SK-N-MC (cell line): ENCODE measurements at regions not wholly inside any gene's neighbourhood (a gene's known extent, or its start where the extent isn't known, plus 50 kb on each side); places are given as distances from the start of the nearest gene placed in this dataset.

Experiments
- DNase-seq: peaks from one replicate; pipeline ENCODE4 v3.0.0-alpha.2; 2011; ENCODE audit warnings: low read depth, low spot score
- H3K27ac ChIP-seq: fragments of 200-600 bp; sonication (generic); 2 replicates; pipeline ENCODE4 v1.5.1; 2016; ENCODE audit warnings: mixed run types
- H3K36me3 ChIP-seq: fragments of 200-600 bp; sonication (generic); 2 replicates; pipeline ENCODE4 v1.6.1; 2017; ENCODE audit warnings: antibody characterized with exemption, low read length, mixed read lengths; ENCODE audit not compliant: insufficient read depth
- H3K4me3 ChIP-seq: fragments of 200-600 bp; sonication (generic); 2 replicates; pipeline ENCODE4 v1.5.1; 2016
- H3K9ac ChIP-seq: fragments of 200-600 bp; sonication (generic); 2 replicates; pipeline ENCODE4 v1.8.0; 2017; ENCODE audit warnings: mixed run types, mixed read lengths; ENCODE audit not compliant: insufficient read length
- H3K9me3 ChIP-seq: fragments of 200-600 bp; sonication (generic); 2 replicates; pipeline ENCODE4 v1.6.1; 2017; ENCODE audit warnings: low read depth, mild to moderate bottlenecking, antibody characterized with exemption, low read length, moderate library complexity, mixed read lengths
- EZH2 ChIP-seq: fragments of 200-600 bp; sonication (generic); IDR thresholded peaks from one replicate; pipeline ENCODE4 v1.6.1; 2017; ENCODE audit warnings: antibody characterized with exemption
- FOXP2 ChIP-seq: optimal IDR thresholded peaks from 2 replicates; pipeline ENCODE3; 2011; ENCODE audit warnings: mild to moderate bottlenecking, moderate library complexity; ENCODE audit not compliant: insufficient read depth; ENCODE audit errors: extremely low read length, control extremely low read depth
- POLR2AphosphoS5 ChIP-seq: IDR thresholded peaks from 2 replicates; pipeline ENCODE4 v1.6.1; 2012; ENCODE audit warnings: mild to moderate bottlenecking, low read depth, low read length, borderline replicate concordance

DNA sequence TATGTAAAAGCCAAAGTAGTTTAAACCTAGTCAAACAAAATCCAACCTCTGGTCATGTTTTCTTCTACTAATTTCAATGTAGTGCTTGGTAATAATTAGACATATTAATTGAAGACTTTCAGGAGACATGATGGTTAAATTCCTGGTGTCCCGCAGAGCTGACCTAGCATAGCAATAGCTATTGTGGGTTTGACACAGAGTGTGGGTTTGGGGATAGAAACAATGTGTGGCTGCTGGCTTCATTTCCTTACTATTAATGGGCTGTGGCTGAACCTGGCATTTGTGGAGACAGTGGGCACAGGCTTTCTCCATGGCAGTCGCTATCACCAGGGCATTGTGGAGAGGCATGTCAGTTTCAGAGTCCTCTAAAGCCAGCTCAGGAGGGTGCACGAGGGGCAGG lies 54.1 kb upstream of the GGTLC1 start:
- no peak for TF ChIP-seq FOXP2
- no peak for TF ChIP-seq POLR2AphosphoS5
- TF ChIP-seq EZH2, result no peak
- Histone ChIP-seq H3K9me3 (no peaks in the 10 kb centered on the region), H3K4me3 (no peak overlapping the region), H3K27ac (no peak overlapping the region), H3K9ac (no peak overlapping the region), H3K36me3 (no peaks in the 10 kb centered on the region)
- DNase-seq, result no peak

DNA sequence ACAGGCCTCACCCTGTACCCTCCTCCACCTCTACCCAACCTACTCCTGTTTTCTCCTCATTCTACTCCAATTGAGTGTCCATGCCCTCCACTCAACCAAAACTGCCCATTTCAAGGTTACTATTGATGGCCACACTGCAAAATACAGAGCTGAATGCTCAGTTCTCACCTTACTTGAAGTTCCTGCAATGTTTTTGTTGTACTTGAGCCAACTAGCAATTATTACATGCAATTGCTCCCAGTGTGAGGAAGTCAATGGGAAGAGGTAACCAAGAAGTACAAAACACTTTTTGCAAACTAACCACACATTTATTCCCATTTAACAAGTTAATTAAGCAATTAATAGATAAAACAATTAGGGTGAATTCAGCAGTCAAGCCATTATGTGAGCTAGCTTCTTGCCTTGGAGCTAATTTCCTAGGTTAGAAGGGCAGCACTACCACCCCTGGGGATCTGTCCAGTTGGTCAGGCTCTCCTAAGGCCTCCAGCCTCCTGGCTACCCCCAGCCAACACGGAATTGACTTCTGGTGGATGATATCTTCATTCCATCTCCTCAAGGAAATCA lies 52.4 kb upstream of the GGTLC1 start:
- no peak for DNase-seq
- Histone ChIP-seq H3K9ac (no peak overlapping the region), H3K27ac (no peak overlapping the region), H3K36me3 (no peaks in the 10 kb centered on the region), H3K9me3 (no peaks in the 10 kb centered on the region), H3K4me3 (no peak overlapping the region)
- TF ChIP-seq FOXP2 (no peak), POLR2AphosphoS5 (no peak), EZH2 (no peak)

DNA sequence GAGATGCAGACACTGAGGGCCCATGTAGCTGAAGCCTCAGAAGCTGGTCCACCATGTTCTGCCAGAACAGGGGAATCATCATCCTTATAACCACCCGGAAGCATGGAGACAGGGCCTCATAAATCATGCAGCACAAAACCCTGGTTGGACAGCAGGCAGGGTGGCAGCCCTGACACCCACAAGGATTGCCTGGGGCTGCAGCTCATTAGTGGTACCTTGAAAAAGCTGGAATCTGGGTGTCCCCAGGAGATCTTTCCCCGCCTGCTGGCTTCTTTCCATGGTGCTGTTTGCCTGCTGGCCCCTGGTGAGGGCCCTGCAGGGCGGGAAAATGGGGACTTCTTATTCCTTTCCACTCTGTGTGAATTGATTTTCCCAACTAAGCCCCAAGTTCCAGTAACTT lies 50.6 kb upstream of the GGTLC1 start:
- no peak overlapping the region for H3K4me3 ChIP-seq
- no peak for TF ChIP-seq POLR2AphosphoS5
- no peak for TF ChIP-seq FOXP2
- TF ChIP-seq EZH2, result no peak
- no peaks in the 10 kb centered on the region for H3K36me3 ChIP-seq
- no peak overlapping the region for H3K9ac ChIP-seq
- no peak overlapping the region for H3K27ac ChIP-seq
- no peak for DNase-seq
- no peaks in the 10 kb centered on the region for H3K9me3 ChIP-seq
